H1 (cell line): ENCODE measurements at regions not wholly inside any gene's neighbourhood (a gene's known extent, or its start where the extent isn't known, plus 50 kb on each side); places are given as distances from the start of the nearest gene placed in this dataset.

ENCODE experiments used
- CTCF ChIA-PET: fragments of 300-600 bp; sonication (Branson Sonifier 250); formaldehyde crosslinking; loops from one replicate; lab custom pipeline; 2021; ENCODE audit not compliant: partially characterized antibody; lab: Charles Lee
- POLR2A ChIA-PET: fragments of 300-600 bp; sonication (Branson Sonifier 250); formaldehyde crosslinking; loops from one replicate; lab custom pipeline; 2021; ENCODE audit warnings: inconsistent platforms; ENCODE audit not compliant: partially characterized antibody; lab: Charles Lee
- DNase-seq, 2 experiments: peaks; one replicate each; pipeline versions ENCODE4 v3.0.0 to v3.0.0-alpha.2; 2010 to 2022; ENCODE audit warnings: low spot score in 2 of 2, low read depth in 1 of 2, mixed read lengths in 1 of 2
- FAIRE-seq: peaks from 2 replicates; lab custom pipeline; 2011; peaks lifted over from hg19 to GRCh38; lab: Jason Lieb, UNC
- H2AFZ ChIP-seq: 2 replicates; pipeline ENCODE4 v1.8.1; 2012; ENCODE audit warnings: low read length, inconsistent platforms
- H2AK5ac ChIP-seq: 2 replicates; pipeline ENCODE4 v1.6.1; 2013; ENCODE audit warnings: low read depth, low read length
- H2BK120ac ChIP-seq: replicated peaks from 2 replicates; pipeline ENCODE3; 2013; ENCODE audit warnings: low read depth, low read length, inconsistent platforms
- H2BK12ac ChIP-seq: 2 replicates; pipeline ENCODE4 v1.6.1; 2013; ENCODE audit warnings: low read depth, low read length
- H2BK15ac ChIP-seq: 2 replicates; pipeline ENCODE4 v1.6.1; 2013; ENCODE audit warnings: low read length
- H2BK20ac ChIP-seq: 2 replicates; pipeline ENCODE4 v1.6.1; 2013; ENCODE audit warnings: low read length
- H2BK5ac ChIP-seq: 2 replicates; pipeline ENCODE4 v1.6.1; 2013; ENCODE audit warnings: low read depth, low read length
- H3K14ac ChIP-seq: 2 replicates; pipeline ENCODE4 v1.6.1; 2013; ENCODE audit warnings: inconsistent platforms; ENCODE audit not compliant: insufficient read length
- H3K18ac ChIP-seq: 2 replicates; pipeline ENCODE4 v1.6.1; 2013; ENCODE audit warnings: low read length; ENCODE audit errors: extremely low read depth
- H3K23ac ChIP-seq: 2 replicates; pipeline ENCODE4 v1.6.1; 2013; ENCODE audit warnings: inconsistent platforms; ENCODE audit not compliant: insufficient read length
- H3K23me2 ChIP-seq: 2 replicates; pipeline ENCODE4 v1.6.1; 2013; ENCODE audit warnings: low read depth, low read length
- H3K27ac ChIP-seq: 2 replicates; pipeline ENCODE4 v1.6.1; 2011; ENCODE audit warnings: low read depth, low read length, inconsistent platforms
- H3K27me3 ChIP-seq, 4 experiments: replicated peaks in 1 of 4; 1 replicate in 1 of 4; 2 replicates in 3 of 4; pipeline versions ENCODE4 v1.6.1 to v1.8.1; 2011 to 2013; ENCODE audit warnings: low read length in 3 of 4, mild to moderate bottlenecking in 3 of 4, inconsistent platforms in 2 of 4, mixed read lengths in 2 of 4, moderate library complexity in 1 of 4; ENCODE audit not compliant: control insufficient read depth in 3 of 4, insufficient read depth in 3 of 4; ENCODE audit errors: extremely low read depth in 1 of 4
- H3K36me3 ChIP-seq, 4 experiments: 2 replicates each; pipeline versions ENCODE4 v1.6.1 to v1.8.1; 2011 to 2013; ENCODE audit warnings: mild to moderate bottlenecking in 4 of 4, low read length in 3 of 4, moderate library complexity in 2 of 4, control low read depth in 1 of 4, inconsistent platforms in 1 of 4; ENCODE audit not compliant: insufficient read depth in 4 of 4, control insufficient read depth in 2 of 4
- H3K4ac ChIP-seq: replicated peaks from 2 replicates; pipeline ENCODE3; 2013; ENCODE audit warnings: low read length, low read depth, mixed read lengths, inconsistent platforms; ENCODE audit not compliant: insufficient read length
- H3K4me1 ChIP-seq, 4 experiments: replicated peaks in 1 of 4; 1 replicate in 1 of 4; 2 replicates in 3 of 4; pipeline versions ENCODE4 v1.6.1 to v1.8.1; 2011 to 2013; ENCODE audit warnings: low read length in 3 of 4, inconsistent platforms in 2 of 4, mixed read lengths in 1 of 4; ENCODE audit not compliant: insufficient read depth in 4 of 4, control insufficient read depth in 3 of 4
- H3K4me2 ChIP-seq, 2 experiments: 2 replicates each; pipeline versions ENCODE4 v1.6.1 to v1.8.1; 2011 to 2013; ENCODE audit warnings: low read depth in 2 of 2, low read length in 2 of 2, control low read depth in 1 of 2, inconsistent platforms in 1 of 2, mild to moderate bottlenecking in 1 of 2; ENCODE audit not compliant: insufficient read depth in 1 of 2
- H3K4me3 ChIP-seq, 4 experiments: fragments of 200-600, 300-600 bp in 1 of 4; sonication (generic), shearing (Covaris generic), sonication (Bioruptor Twin) in 1 of 4; 2 replicates each; pipeline versions ENCODE4 v1.5.1 to v1.8.1; 2011 to 2016; ENCODE audit warnings: low read length in 4 of 4, low read depth in 3 of 4, control low read depth in 2 of 4, inconsistent platforms in 2 of 4, mild to moderate bottlenecking in 2 of 4, mixed read lengths in 1 of 4, moderate library complexity in 1 of 4; ENCODE audit not compliant: insufficient read depth in 2 of 4; ENCODE audit errors: extremely low read depth in 1 of 4
- H3K56ac ChIP-seq: replicated peaks from 2 replicates; pipeline ENCODE3; 2013; ENCODE audit warnings: low read depth, mild to moderate bottlenecking, mixed read lengths, low read length, inconsistent platforms; ENCODE audit not compliant: insufficient read length
- H3K79me1 ChIP-seq: 2 replicates; pipeline ENCODE4 v1.6.1; 2013; ENCODE audit warnings: low read depth, low read length, control low read depth
- H3K79me2 ChIP-seq, 2 experiments: 2 replicates each; pipeline versions ENCODE4 v1.6.1 to v1.8.1; 2012 to 2013; ENCODE audit warnings: low read length in 2 of 2, mild to moderate bottlenecking in 2 of 2, inconsistent platforms in 1 of 2; ENCODE audit not compliant: insufficient read depth in 2 of 2, control insufficient read depth in 1 of 2
- H3K9ac ChIP-seq, 4 experiments: replicated peaks in 1 of 4; 1 replicate in 1 of 4; 2 replicates in 3 of 4; pipeline versions ENCODE4 v1.6.1 to v1.8.1; 2011 to 2013; ENCODE audit warnings: low read depth in 3 of 4, low read length in 3 of 4, control low read depth in 2 of 4, mild to moderate bottlenecking in 2 of 4, moderate library complexity in 2 of 4, inconsistent platforms in 1 of 4; ENCODE audit errors: extremely low read depth in 1 of 4
- H3K9me3 ChIP-seq, 2 experiments: 2 replicates each; pipeline versions ENCODE4 v1.6.1 to v1.8.1; 2012 to 2013; ENCODE audit warnings: mild to moderate bottlenecking in 2 of 2, moderate library complexity in 2 of 2, control low read depth in 1 of 2, inconsistent platforms in 1 of 2, low read depth in 1 of 2, low read length in 1 of 2, mixed read lengths in 1 of 2; ENCODE audit not compliant: insufficient read depth in 2 of 2
- H4K20me1 ChIP-seq, 2 experiments: replicated peaks in 1 of 2; 2 replicates each; pipeline versions ENCODE3 to v1.8.1; 2011 to 2013; ENCODE audit warnings: inconsistent platforms in 2 of 2, low read length in 2 of 2, mild to moderate bottlenecking in 1 of 2; ENCODE audit not compliant: insufficient read depth in 2 of 2, control insufficient read depth in 1 of 2
- H4K5ac ChIP-seq: 2 replicates; pipeline ENCODE4 v1.6.1; 2013; ENCODE audit warnings: low read length, low read depth, mixed read lengths, inconsistent platforms; ENCODE audit not compliant: insufficient read length
- H4K8ac ChIP-seq: 2 replicates; pipeline ENCODE4 v1.8.0; 2013; ENCODE audit warnings: mild to moderate bottlenecking, moderate library complexity, low read length, inconsistent platforms; ENCODE audit not compliant: insufficient read depth; ENCODE audit errors: extremely low read depth
- H4K91ac ChIP-seq: replicated peaks from 2 replicates; pipeline ENCODE3; 2013; ENCODE audit warnings: low read length, mixed read lengths, inconsistent platforms; ENCODE audit not compliant: insufficient read length
- CHD2 ChIP-seq: IDR thresholded peaks from 2 replicates; pipeline ENCODE4 v1.6.1; 2012; ENCODE audit warnings: low read length, improper control_type of control experiment
- EGR1 ChIP-seq: IDR thresholded peaks from 2 replicates; pipeline ENCODE4 v1.6.1; 2011; ENCODE audit warnings: low read depth, low read length, borderline replicate concordance
- HDAC2 ChIP-seq, 2 experiments: fragments of 300-600 bp in 1 of 2; sonication (generic) in 1 of 2; IDR thresholded peaks; 2 replicates each; pipeline ENCODE4 v1.6.1; 2011 to 2012; ENCODE audit warnings: low read depth in 2 of 2, low read length in 2 of 2, mild to moderate bottlenecking in 2 of 2, moderate library complexity in 2 of 2, borderline replicate concordance in 1 of 2, inconsistent platforms in 1 of 2
- KDM1A ChIP-seq: fragments of 200-600, 300-600 bp; sonication (generic); IDR thresholded peaks from 2 replicates; pipeline ENCODE4 v1.7.1; 2016; ENCODE audit warnings: mild to moderate bottlenecking, low read length, borderline replicate concordance
- MAFK ChIP-seq: IDR thresholded peaks from 2 replicates; pipeline ENCODE4 v1.6.1; 2012; ENCODE audit warnings: low read depth, mild to moderate bottlenecking, improper control_type of control experiment, low read length
- RAD21 ChIP-seq, 2 experiments: IDR thresholded peaks in 1 of 2; conservative IDR thresholded peaks in 1 of 2; 2 replicates each; pipeline ENCODE4 v1.6.1; 2011; ENCODE audit warnings: low read depth in 2 of 2, low read length in 2 of 2, improper control_type of control experiment in 1 of 2, inconsistent platforms in 1 of 2, mild to moderate bottlenecking in 1 of 2, moderate library complexity in 1 of 2
- RXRA ChIP-seq: IDR thresholded peaks from 2 replicates; pipeline ENCODE4 v1.6.1; 2011; ENCODE audit warnings: low read depth, mild to moderate bottlenecking, low read length, moderate library complexity; ENCODE audit not compliant: insufficient read depth
- SIN3A ChIP-seq, 2 experiments: IDR thresholded peaks in 1 of 2; conservative IDR thresholded peaks in 1 of 2; 2 replicates each; pipeline ENCODE4 v1.6.1; 2011 to 2012; ENCODE audit warnings: low read length in 2 of 2, improper control_type of control experiment in 1 of 2, low read depth in 1 of 2, mild to moderate bottlenecking in 1 of 2
- SP1 ChIP-seq: IDR thresholded peaks from 2 replicates; pipeline ENCODE4 v1.6.1; 2011; ENCODE audit warnings: low read depth, low read length
- TAF7 ChIP-seq: optimal IDR thresholded peaks from 2 replicates; pipeline ENCODE3; 2011; ENCODE audit warnings: low read depth, mild to moderate bottlenecking, inconsistent platforms, low read length, moderate library complexity, borderline replicate concordance
- WGBS, 2 experiments: shearing (Covaris generic) in 1 of 2; methylation state at CpG; one replicate each; pipeline versions ENCODE4 v1.1.6 to v1.1.7; 2013 to 2015; ENCODE audit warnings: low lambda C conversion rate in 2 of 2, mixed read lengths in 2 of 2, inconsistent platforms in 1 of 2, low coverage in 1 of 2, missing lambda C conversion rate in 1 of 2; ENCODE audit not compliant: insufficient replicate concordance in 2 of 2, insufficient coverage in 1 of 2, insufficient read length in 1 of 2; ENCODE audit errors: extremely low coverage in 1 of 2, missing lambda C conversion rate in 1 of 2; 5-methylcytosine and 5-hydroxymethylcytosine counted together

DNA sequence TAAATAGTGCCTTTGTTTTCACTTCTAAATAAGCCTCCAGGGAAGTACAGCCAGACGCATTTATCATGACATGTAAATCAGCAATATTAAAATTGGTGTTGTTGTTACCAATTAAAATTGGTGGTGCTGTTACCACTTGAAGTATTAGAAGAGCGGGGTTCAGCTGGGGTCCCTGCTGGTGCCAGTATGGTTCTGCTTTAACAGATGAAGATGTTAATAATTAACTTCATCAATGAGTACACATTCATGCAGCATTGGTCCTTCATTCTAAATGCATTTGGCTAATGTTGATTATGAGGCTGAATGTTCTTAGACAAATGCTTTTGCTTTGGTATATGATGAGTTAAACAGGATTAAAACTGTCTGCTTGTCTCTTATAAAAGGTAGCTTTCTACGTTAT, 67.6 kb upstream of the TMC1 start:
- WGBS, 2 experiments, result 85% methylated on average over 3 of the region's 3 CpGs; no CpG with 5 or more reads in 1 of the 2 experiments
- Histone ChIP-seq H2BK15ac (no peak overlapping the region), H2AK5ac (no peak overlapping the region), H3K9me3 (no peaks in the 10 kb centered on the region), H4K8ac (no peak overlapping the region), H3K79me1 (no peaks in the 10 kb centered on the region), H2BK20ac (no peak overlapping the region), H2AFZ (no peak overlapping the region), H3K18ac (no peak overlapping the region; the same call in 1 of the 2 replicates), H3K56ac (no peak overlapping the region), H2BK120ac (no peak overlapping the region), H3K23me2 (no peaks in the 10 kb centered on the region), H2BK5ac (no peak overlapping the region), H3K36me3 (no peaks in the 10 kb centered on the region), H3K27ac (no peak overlapping the region), H3K79me2 (no peaks in the 10 kb centered on the region), H3K23ac (no peak overlapping the region), H3K9ac (no peak overlapping the region), H3K4me1 (peaks cover 0 to 5% (median 4%) of the 10 kb centered on the region in 4 experiments; a peak in 3 of 7 replicates), H3K27me3 (no peaks in the 10 kb centered on the region), H2BK12ac (no peak overlapping the region), H4K5ac (peak overlapping the region; percentile 51), H3K4me3 (no peak overlapping the region), H3K14ac (no peak overlapping the region), H3K4me2 (no peak overlapping the region), H3K4ac (no peak overlapping the region), H4K20me1 (no peaks in the 10 kb centered on the region), H4K91ac (peak overlapping the region; percentile 54)
- ChIA-PET CTCF (no interaction called here), POLR2A (interaction anchor here (1.3 kb wide), 1 partner anchor 88 kb away, joined by 5 read pairs; no protein-coding TSS in a partner anchor)
- DNase-seq (no peak), FAIRE-seq (no peak)
- TF ChIP-seq RXRA (no peak), TAF7 (no peak), HDAC2 (IDR thresholded peaks at IDR 0.05; ENCODE audit: borderline replicate concordance in 1 of 2, low read depth in 2 of 2, low read length in 2 of 2) (no peak), KDM1A (no peak), EGR1 (no peak), SP1 (no peak), SIN3A (conservative IDR thresholded peaks at IDR 0.05 in 1 of 2, IDR thresholded peaks at IDR 0.05 in 1 of 2; ENCODE audit: low read depth in 1 of 2, low read length in 2 of 2) (no peak), RAD21 (IDR thresholded peaks at IDR 0.05 in 1 of 2, conservative IDR thresholded peaks at IDR 0.05 in 1 of 2; ENCODE audit: low read depth in 2 of 2, low read length in 2 of 2) (no peak), MAFK (no peak), CHD2 (no peak)
